Limb (tissue), 2 donors: ENCODE measurements at regions not wholly inside any gene's neighbourhood (a gene's known extent, or its start where the extent isn't known, plus 50 kb on each side); places are given as distances from the start of the nearest gene placed in this dataset.
"Not testable (repeated sequence)": the region's sequence is repeated elsewhere in the genome, so short reads cannot be mapped to it uniquely, and the experiment has no call there.

Experiments used
- DNase-seq, 2 donors: peaks; one replicate each; pipeline ENCODE4 v3.0.0-alpha.2; 2016; ENCODE audit errors: extremely low spot score in 2 of 2

DNA sequence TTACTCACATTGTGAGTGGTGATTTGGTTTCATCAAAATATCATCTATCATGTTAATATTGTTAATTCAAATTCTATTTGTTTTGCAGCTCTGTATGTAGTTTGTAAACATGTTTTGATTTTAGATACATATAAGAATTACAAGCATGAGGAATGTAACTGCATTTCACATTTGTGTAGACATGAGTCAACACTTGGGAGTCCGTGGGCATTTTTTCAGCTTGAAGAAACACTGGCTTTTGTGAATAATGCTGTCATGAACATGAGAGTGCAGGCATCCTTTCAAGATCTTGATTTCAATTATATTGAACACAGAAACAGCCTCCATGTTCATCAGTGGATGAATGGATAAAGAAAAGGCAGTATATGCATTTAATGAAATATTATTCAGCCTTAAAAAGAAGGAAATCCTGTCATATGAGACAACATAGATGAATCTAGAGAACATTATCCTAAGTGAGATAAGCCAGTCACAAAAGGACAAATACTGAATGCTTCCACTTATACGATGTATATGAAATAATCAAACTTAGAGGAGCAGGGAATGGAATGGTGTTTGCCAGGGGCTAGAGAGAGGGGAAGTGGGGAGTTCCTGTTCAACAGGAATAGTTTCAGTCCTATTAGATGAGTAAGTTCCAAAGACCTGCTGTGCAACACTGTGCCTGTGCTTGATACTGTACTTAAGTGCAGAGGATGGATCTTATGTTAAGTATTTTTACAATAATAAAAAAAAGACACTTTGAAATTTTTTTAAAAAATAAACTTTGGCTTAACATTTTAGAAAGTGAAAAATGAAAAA is 194.9 kb downstream of the LRATD1 start:
- DNase-seq = no peak

GRCh38 chr2:14828223-14828622 is 195.7 kb downstream of the LRATD1 start:
- no peak for DNase-seq

DNA sequence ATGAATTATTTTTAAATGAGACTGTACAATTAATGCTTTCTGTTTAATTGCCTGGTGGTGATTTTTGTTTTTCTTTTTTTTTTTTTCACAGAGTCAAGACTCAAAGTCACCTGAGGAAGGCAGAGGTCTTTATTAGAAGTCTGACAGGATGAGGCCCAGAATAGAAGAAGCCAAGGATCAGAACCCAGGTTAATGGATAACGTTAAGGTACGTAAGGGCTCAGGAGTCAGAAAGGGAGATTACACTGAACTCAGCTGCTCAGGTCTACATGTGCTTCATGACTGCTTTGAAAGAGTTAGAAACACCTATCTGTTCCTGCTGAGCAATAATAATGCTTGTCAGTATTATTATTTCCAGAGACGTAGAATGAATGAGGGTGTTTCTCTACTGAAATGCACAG is 196.5 kb downstream of the LRATD1 start:
- DNase-seq = no peak

GRCh38 chr2:14831458-14831857 is 198.9 kb downstream of the LRATD1 start:
- DNase-seq = no peak

DNA sequence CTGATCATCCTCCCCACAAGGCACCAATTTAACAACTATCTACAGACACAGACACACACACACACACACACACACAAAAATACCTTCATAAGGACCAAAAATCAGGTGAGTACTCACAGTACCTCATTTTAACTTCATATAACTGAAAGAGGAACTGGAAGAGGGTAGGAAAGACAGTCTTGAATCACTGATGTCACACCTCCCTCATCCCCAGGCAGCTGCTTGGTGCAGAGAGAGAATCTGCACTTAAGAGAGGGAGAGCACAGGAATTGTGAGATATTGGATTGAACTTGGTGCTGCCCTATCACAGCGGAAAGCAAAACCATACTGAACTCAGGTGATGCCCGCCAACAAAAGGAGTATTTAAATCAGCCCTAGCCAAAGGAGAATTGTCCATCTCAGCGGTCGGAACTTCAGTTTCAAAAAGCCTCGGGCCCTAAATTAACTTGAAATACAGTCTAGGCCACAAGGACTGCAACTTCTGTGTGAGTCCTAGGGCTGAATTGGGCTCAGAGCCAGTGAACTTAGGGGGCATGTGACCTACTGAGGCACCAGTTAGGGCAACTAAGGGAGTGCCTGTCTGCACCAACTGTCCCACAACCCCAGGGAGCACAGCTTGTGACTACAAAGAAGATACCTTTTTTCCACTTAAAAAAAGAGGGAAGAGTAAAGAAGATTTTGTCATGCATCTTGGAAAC is 211.1 kb downstream of the LRATD1 start:
- no peak for DNase-seq

DNA sequence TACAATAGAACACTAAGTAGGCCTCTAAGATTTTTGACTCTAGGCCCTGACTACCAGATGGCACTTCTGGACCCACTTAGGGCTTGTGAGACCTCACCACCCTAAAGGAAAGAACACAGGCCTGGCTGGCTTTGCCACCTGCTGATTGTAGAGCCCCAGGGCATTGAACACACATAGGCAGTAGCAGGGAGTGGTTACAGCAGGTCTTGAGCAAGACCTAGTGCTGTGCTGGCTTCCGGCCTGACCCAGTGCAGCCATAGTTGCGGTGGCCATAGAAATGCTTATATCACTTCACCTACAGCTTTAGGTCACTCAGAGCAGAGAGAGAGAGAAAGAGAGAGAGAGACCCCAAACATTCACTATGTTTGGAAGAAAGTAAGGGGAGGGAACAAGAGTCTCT is 223.2 kb downstream of the LRATD1 start:
- no peak for DNase-seq

DNA sequence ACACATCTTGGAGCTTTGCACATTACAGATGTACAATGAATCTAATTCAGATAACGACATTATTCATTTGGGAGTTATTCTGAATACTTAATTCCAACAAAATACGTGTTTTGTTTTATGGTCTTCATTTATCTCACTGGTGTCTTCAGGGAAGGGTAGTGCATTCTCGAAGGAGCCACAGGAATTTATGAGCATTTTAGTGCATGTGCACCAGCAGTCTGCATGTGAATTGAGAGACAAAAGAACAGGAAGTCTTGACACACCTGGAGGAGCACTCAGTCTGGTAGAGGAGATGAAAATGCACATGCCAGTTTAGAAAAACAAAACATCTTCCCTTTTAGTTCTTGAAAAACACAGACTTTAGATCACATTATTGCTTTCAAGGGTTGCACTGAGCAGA is 228.7 kb downstream of the LRATD1 start:
- DNase-seq = no peak

DNA sequence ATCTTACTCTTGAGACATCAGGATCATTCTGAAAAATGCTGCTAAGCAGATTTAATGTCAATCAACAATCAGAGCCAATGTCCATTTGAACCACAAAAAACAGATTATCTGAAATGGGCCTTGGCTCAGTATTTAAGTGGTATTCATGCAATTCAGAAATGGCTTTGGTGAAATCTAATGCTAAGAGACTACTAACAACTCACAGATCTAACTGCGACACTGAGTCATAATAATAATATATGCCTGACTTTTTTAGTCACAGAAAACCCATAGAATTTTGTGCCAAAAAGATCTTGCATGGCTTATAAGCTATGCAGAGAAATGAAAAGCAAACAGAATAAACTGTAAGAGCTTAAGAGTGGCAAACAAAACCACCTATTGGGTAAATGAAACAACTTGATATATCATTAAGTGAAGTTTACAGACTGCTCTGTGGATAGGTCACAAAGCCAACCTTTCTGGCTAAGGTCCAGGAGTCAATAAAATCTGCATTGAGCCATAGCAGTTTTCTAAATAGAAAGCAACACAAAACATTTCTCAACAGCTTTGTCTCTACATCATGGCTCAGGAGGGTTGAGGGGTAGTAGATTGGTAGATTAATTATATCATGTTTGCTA is 234.3 kb downstream of the LRATD1 start:
- no peak for DNase-seq

GRCh38 chr2:14867853-14868252 is 235.3 kb downstream of the LRATD1 start:
- DNase-seq = no peak

DNA sequence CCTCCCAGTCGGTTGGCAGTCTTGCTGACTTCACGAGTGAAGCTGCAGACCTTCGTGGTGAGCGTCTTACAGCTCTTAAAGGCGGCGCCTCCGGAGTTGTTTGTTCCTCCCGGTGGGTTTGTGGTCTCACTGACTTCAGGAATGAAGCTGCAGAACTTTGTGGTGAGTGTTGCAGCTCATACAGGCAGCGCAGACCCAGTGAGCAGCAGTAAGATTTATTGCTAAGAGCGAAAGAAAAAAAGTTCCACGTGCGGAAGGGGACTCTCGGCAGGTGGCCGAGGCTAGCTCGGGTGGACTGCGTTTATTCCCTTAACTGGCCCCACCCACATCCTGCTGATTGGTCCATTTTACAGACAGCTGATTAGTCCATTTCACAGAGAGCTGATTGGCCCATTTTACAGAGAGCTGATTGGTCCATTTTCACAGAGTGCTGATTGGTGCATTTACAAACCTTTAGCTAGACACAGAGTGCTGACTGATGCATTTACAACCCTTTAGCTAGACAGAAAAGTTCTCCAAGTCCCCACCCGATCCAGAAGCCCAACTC is 240.3 kb downstream of the LRATD1 start:
- DNase-seq = no peak

DNA sequence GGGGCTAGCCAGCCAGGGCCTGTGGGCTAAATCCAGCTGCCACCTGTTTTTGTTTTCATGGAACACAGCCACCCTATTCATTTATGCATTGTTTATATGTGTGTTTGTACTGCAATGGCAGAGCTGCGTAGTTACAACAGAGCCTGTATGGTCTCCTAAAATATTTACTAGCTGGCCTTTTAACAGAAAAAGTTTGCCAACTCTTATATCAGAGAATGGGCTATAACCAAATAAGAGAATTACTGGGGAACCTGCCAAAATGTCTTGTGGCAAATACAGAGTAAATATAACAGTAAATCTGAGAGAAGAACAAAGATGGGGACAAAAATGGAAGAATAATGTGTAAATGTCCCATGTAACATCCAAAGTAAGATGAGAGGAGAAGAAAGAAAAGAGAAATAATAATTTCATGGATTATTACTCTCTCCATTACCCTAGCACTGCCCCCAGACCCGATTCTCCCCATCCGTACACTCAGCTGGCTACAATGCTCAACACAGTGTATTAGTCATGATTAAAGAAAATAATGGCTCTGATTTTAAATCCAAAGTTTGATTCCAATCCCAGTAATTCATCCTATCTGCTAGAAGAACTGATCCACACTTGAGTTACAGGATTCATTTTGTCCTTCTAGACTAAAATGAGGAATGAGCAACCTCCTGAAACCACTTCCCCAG is 249.3 kb downstream of the LRATD1 start:
- no peak for DNase-seq

GRCh38 chr2:14884651-14885050 is 252.1 kb downstream of the LRATD1 start:
- no peak for DNase-seq

DNA sequence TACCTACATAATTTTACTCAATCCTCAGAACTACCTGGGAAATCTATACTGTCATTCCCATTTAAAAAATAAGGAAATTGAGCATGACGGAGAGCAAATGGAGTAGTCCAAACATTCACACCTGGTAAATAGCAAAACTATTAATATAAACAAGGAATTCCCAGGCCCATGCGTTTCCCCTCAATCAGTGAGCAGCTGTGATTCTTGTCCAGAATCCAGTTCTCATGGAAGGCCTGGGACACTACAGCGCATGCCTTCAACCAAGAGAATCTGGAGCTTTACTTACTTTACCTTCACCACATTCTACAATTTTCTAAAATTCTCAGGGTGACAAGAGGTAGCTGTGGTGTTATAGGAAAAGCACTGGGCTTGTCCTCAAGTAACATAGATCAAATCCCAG is 259.0 kb downstream of the LRATD1 start:
- DNase-seq = peak in 1 of 2 donors; percentile 41

- no peak for DNase-seq
Observed at GRCh38 chr2:14896330-14897030, 264.0 kb downstream of the LRATD1 start.

DNA sequence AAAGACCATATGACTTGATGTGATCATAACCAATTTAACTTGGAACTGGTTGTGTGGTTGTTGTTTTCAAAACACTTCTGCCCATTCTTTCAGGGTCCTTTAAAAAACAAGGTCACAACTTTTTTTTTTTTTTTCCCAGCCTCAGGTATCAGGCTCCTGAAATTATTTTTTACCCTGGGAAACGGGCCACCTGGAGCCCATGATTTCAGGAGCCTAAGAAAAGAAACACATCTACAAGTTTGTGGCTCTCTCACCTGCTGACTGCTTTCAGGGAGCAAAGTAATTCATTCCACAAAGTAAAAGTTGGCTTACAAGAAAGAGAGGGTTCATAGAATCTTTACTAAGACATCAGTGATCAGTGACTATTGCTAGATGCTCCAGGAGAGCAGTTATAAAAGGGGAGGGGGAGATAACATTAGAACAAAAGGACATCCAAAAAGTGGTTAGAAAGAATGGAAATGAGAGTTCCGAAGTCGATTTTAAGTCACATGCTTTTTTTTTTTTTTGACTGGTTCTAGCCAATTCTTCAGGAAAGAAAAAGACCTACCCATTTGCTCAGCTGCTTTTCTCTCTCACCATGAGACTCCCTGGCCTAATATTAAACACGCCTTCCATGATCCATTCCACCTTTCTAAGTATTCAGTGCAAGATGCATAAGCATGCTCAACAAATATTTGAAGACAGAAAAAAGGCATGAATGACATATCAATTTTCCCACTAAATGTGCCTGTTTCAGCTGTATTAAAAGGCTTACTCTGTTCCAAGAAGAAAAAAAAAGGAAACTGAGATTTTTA is 267.3 kb downstream of the LRATD1 start:
- DNase-seq = no peak

- no peak for DNase-seq
Observed at GRCh38 chr2:14901737-14902136, 269.2 kb downstream of the LRATD1 start.

DNA sequence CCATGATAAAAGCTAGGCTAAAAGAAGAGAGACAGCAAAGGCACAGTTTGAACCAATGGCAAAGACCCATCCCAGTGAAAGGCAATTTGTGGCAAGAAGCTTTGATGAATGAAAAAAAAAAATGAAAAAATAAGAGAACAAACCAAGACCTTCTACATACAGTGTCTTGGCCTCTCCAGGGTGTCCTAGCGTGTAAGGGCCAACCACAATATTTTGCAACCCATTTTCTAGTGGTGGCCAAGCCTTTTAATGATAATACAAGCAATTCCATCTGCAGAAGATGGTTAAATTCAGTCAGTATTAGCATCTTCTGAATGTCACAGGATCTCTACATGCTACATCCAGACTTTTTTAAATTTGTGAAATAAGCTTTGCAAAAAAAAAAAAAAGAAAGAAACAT is 270.4 kb downstream of the LRATD1 start:
- no peak for DNase-seq

GRCh38 chr2:14903709-14904374 is 271.3 kb downstream of the LRATD1 start:
- DNase-seq = peak in 1 of 2 donors; percentile 33

DNA sequence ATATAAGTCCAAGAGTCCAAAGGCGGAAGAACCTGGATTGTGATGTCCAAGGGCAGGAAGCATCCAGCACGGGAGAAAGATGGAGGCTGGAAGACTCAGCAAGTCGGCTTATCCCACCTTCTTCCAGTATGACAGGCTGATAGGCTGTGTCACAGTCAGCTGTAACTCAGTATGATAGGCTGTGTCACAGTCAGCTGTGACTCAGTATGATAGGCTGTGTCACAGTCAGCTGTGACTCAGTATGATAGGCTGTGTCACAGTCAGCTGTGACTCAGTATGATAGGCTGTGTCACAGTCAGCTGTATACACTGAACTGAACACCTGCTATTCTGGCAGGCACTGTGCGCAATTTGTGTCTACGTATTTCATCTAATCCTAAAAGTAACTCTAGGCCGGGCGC is 271.9 kb downstream of the LRATD1 start:
- not testable (repeated sequence) for DNase-seq

- no peak for DNase-seq
Observed at GRCh38 chr2:14905571-14905970, 273.1 kb downstream of the LRATD1 start.
